ENCODE measurements at regions not wholly inside any gene's neighbourhood (a gene's known extent, or its start where the extent isn't known, plus 50 kb on each side); places are given as distances from the start of the nearest gene placed in this dataset.

DNA sequence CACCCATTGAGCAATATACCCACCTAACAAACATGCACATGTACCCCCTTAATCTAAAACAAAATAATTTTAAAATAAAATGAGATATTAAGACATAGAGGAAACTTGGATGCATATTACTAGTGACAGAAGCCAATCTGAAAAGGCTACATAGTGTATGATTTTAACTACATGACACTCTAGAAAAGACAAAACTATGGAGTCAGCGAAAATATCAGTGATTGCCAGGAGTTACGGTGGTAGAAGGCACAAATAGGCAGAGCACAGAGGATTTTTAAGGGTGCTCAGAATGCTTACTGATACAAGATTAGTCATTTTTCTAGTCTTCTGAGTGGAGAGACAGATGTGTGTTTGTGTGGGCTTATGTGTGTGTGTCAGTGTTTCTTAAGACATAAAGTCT is 656.6 kb downstream of the NR4A2 start:
- intact Hi-C loops (cut with DNase I) = no loop called here
- TF ChIP-seq POLR2A (IDR thresholded peaks at IDR 0.05) = no peak
- TF ChIP-seq, protein P1, sequence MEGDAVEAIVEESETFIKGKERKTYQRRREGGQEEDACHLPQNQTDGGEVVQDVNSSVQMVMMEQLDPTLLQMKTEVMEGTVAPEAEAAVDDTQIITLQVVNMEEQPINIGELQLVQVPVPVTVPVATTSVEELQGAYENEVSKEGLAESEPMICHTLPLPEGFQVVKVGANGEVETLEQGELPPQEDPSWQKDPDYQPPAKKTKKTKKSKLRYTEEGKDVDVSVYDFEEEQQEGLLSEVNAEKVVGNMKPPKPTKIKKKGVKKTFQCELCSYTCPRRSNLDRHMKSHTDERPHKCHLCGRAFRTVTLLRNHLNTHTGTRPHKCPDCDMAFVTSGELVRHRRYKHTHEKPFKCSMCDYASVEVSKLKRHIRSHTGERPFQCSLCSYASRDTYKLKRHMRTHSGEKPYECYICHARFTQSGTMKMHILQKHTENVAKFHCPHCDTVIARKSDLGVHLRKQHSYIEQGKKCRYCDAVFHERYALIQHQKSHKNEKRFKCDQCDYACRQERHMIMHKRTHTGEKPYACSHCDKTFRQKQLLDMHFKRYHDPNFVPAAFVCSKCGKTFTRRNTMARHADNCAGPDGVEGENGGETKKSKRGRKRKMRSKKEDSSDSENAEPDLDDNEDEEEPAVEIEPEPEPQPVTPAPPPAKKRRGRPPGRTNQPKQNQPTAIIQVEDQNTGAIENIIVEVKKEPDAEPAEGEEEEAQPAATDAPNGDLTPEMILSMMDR (IDR thresholded peaks at IDR 0.05) = no peak
- no peak for TF ChIP-seq POLR2AphosphoS5 (IDR thresholded peaks at IDR 0.05; ENCODE audit: insufficient read depth in 1 of 2, low read depth in 1 of 2)
- H3K4me1 ChIP-seq = no peaks in the 10 kb centered on the region
- H3K27ac ChIP-seq = no peak overlapping the region
- DNase-seq (ENCODE audit: extremely low spot score in 2 of 2) = no peak
- H3K27me3 ChIP-seq = no peaks in the 10 kb centered on the region
- no peaks in the 10 kb centered on the region for H3K9me3 ChIP-seq
- H3K36me3 ChIP-seq = no peaks in the 10 kb centered on the region
- H3K4me3 ChIP-seq = no peak overlapping the region

DNA sequence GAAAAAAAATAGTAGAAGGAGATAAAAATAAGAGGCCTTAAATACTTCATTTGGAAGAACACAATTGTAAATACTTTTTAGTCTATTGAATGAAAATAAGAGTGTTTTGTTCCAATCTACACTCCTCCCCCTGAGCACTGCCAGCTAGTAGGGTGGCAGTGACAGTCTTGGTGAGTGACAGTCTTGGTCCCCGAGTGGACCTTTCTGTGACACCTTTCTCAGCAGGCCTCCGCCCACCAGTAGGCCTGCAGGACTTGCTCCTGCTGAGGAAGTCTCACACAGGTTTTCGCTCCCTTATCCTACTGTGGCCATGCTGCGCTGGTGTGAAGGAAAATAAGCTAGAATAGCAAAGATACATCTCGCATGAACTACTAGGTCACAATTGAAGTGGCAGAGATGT is 666.8 kb downstream of the NR4A2 start:
- H3K4me1 ChIP-seq = no peaks in the 10 kb centered on the region
- no peak overlapping the region for H3K27ac ChIP-seq
- no peak for DNase-seq (ENCODE audit: extremely low spot score in 2 of 2)
- no peaks in the 10 kb centered on the region for H3K27me3 ChIP-seq
- no peak overlapping the region for H3K4me3 ChIP-seq
- no peak for TF ChIP-seq POLR2A (IDR thresholded peaks at IDR 0.05)
- TF ChIP-seq POLR2AphosphoS5 (IDR thresholded peaks at IDR 0.05; ENCODE audit: insufficient read depth in 1 of 2, low read depth in 1 of 2) = no peak
- TF ChIP-seq, protein P1 (IDR thresholded peaks at IDR 0.05) = no peak
- intact Hi-C loops (cut with DNase I) = no loop called here
- H3K36me3 ChIP-seq = no peaks in the 10 kb centered on the region
- no peaks in the 10 kb centered on the region for H3K9me3 ChIP-seq

DNA sequence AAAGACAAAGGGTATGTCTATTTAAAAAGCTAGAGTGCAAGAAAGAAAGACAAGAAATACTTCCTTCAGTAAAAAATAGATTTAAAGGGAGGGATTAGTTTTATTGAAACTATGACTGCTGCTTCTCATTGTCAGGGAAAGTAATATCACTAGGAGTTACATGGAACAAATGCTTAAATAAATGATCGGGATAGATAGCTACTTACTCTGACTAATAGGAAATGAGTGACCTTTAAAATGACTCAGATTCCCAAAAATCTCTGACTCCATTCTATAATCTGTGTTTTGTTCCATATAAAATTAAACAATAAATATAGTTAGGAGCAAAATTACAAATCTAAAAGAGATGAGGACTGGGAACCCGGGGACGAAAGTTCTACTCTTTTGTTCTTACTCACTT is 669.3 kb downstream of the NR4A2 start:
- Histone ChIP-seq H3K9me3 (no peaks in the 10 kb centered on the region), H3K4me1 (no peaks in the 10 kb centered on the region), H3K36me3 (no peaks in the 10 kb centered on the region), H3K27ac (no peak overlapping the region), H3K4me3 (no peak overlapping the region), H3K27me3 (no peaks in the 10 kb centered on the region)
- intact Hi-C loops (cut with DNase I) = no loop called here
- TF ChIP-seq, protein P1 (IDR thresholded peaks at IDR 0.05) = no peak
- TF ChIP-seq POLR2A (IDR thresholded peaks at IDR 0.05) (no peak), POLR2AphosphoS5 (IDR thresholded peaks at IDR 0.05; ENCODE audit: insufficient read depth in 1 of 2, low read depth in 1 of 2) (no peak)
- no peak for DNase-seq (ENCODE audit: extremely low spot score in 2 of 2)

DNA sequence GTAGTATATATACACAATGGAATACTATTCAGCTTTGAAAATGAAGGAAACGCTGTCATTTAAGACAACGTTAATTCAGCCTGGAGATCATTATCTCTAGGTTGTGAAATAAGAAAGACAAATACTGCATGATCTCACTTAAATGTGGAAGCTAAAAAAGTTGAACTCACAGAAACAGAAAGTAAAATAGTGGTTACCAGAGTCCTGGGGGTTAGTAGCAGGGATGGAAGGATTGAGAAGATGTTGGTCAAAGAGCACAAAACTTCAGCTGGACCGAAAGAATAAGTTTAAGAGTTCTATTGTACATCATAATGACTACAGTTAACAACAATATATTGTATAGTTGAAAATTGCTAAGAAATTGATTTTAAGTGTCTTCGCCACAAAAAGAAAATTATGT is 670.3 kb downstream of the NR4A2 start:
- H3K9me3 ChIP-seq = no peaks in the 10 kb centered on the region
- no peak overlapping the region for H3K4me3 ChIP-seq
- no peak overlapping the region for H3K27ac ChIP-seq
- no peaks in the 10 kb centered on the region for H3K27me3 ChIP-seq
- no peaks in the 10 kb centered on the region for H3K4me1 ChIP-seq
- DNase-seq (ENCODE audit: extremely low spot score in 2 of 2) = no peak
- TF ChIP-seq POLR2A (IDR thresholded peaks at IDR 0.05) = no peak
- TF ChIP-seq POLR2AphosphoS5 (IDR thresholded peaks at IDR 0.05; ENCODE audit: insufficient read depth in 1 of 2, low read depth in 1 of 2) = no peak
- TF ChIP-seq, protein P1 (IDR thresholded peaks at IDR 0.05) = no peak
- H3K36me3 ChIP-seq = no peaks in the 10 kb centered on the region
- intact Hi-C loops (cut with DNase I) = no loop called here

DNA sequence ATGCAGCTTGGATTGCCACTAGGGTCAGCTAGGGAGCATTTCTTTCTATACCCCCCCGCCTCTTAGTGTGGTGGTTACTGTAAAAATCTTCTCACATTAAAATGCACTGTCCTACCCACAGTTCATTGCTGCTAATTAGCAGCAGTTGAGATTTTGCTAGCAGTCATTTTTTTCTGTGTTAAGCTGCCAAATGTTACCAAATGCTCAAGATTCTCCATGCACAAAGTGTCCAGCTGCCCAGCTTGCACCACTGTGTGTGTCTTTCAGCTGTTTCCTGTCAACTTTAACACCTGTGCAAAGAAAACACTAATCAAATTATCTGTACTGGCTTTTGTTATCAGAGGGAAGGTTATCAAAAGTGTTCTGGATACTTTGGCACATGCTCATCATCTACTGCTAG is 679.3 kb downstream of the NR4A2 start:
- Histone ChIP-seq H3K27me3 (no peaks in the 10 kb centered on the region), H3K4me3 (no peak overlapping the region), H3K9me3 (no peaks in the 10 kb centered on the region), H3K27ac (no peak overlapping the region), H3K4me1 (no peaks in the 10 kb centered on the region), H3K36me3 (no peaks in the 10 kb centered on the region)
- intact Hi-C loops (cut with DNase I) = no loop called here
- TF ChIP-seq, protein P1 (IDR thresholded peaks at IDR 0.05) = no peak
- no peak for TF ChIP-seq POLR2AphosphoS5 (IDR thresholded peaks at IDR 0.05; ENCODE audit: insufficient read depth in 1 of 2, low read depth in 1 of 2)
- no peak for TF ChIP-seq POLR2A (IDR thresholded peaks at IDR 0.05)
- DNase-seq (ENCODE audit: extremely low spot score in 2 of 2) = no peak
